ENCODE measurements at regions not wholly inside any gene's neighbourhood (a gene's known extent, or its start where the extent isn't known, plus 50 kb on each side); places are given as distances from the start of the nearest gene placed in this dataset.

GRCh38 chr7:85489498-85489897 lies 302.6 kb upstream of the SEMA3D start:
- H3K36me3 ChIP-seq (ENCODE audit: insufficient read depth, low read length): no peaks in the 10 kb centered on the region
- no peaks in the 10 kb centered on the region for H3K9me3 ChIP-seq (ENCODE audit: low read depth, low read length)
- H3K27ac ChIP-seq: no peak overlapping the region
- no peak overlapping the region for H3K4me3 ChIP-seq
- no peak overlapping the region for H3K9ac ChIP-seq (ENCODE audit: insufficient read length)
- TF ChIP-seq POLR2AphosphoS5 (IDR thresholded peaks at IDR 0.05; ENCODE audit: borderline replicate concordance, low read depth, low read length): no peak
- no peak for TF ChIP-seq EZH2 (IDR thresholded peaks at IDR 0.05)
- no peak for TF ChIP-seq FOXP2 (optimal IDR thresholded peaks at IDR 0.05; ENCODE audit: control extremely low read depth, extremely low read length, insufficient read depth)
- no peak for DNase-seq (ENCODE audit: low read depth, low spot score)

- DNase-seq (ENCODE audit: low read depth, low spot score): no peak
- TF ChIP-seq EZH2 (IDR thresholded peaks at IDR 0.05) (no peak), POLR2AphosphoS5 (IDR thresholded peaks at IDR 0.05; ENCODE audit: borderline replicate concordance, low read depth, low read length) (no peak), FOXP2 (optimal IDR thresholded peaks at IDR 0.05; ENCODE audit: control extremely low read depth, extremely low read length, insufficient read depth) (no peak)
- Histone ChIP-seq H3K36me3 (ENCODE audit: insufficient read depth, low read length) (no peaks in the 10 kb centered on the region), H3K9ac (ENCODE audit: insufficient read length) (no peak overlapping the region), H3K27ac (no peak overlapping the region), H3K9me3 (ENCODE audit: low read depth, low read length) (no peaks in the 10 kb centered on the region), H3K4me3 (no peak overlapping the region)
These were observed 301.6 kb upstream of the SEMA3D start for GRCh38 chr7:85488406-85488805.

- Histone ChIP-seq H3K9ac (ENCODE audit: insufficient read length) (no peak overlapping the region), H3K9me3 (ENCODE audit: low read depth, low read length) (no peaks in the 10 kb centered on the region), H3K36me3 (ENCODE audit: insufficient read depth, low read length) (no peaks in the 10 kb centered on the region), H3K27ac (peak overlapping the region; percentile 69), H3K4me3 (peak overlapping the region; percentile 11; the same call in 1 of the 2 replicates)
- peak; percentile 55 for DNase-seq (ENCODE audit: low read depth, low spot score)
- TF ChIP-seq FOXP2 (optimal IDR thresholded peaks at IDR 0.05; ENCODE audit: control extremely low read depth, extremely low read length, insufficient read depth) (no peak), POLR2AphosphoS5 (IDR thresholded peaks at IDR 0.05; ENCODE audit: borderline replicate concordance, low read depth, low read length) (peak; percentile 21; the same call in 1 of the 2 replicates), EZH2 (IDR thresholded peaks at IDR 0.05) (no peak)
These were observed 296.3 kb upstream of the SEMA3D start for GRCh38 chr7:85483177-85483576.

GRCh38 chr7:85480666-85481065 lies 293.8 kb upstream of the SEMA3D start:
- no peak overlapping the region for H3K27ac ChIP-seq

GRCh38 chr7:85479918-85480643 lies 293.2 kb upstream of the SEMA3D start:
- Histone ChIP-seq H3K9ac (ENCODE audit: insufficient read length) (no peak overlapping the region), H3K36me3 (ENCODE audit: insufficient read depth, low read length) (no peaks in the 10 kb centered on the region), H3K9me3 (ENCODE audit: low read depth, low read length) (no peaks in the 10 kb centered on the region), H3K4me3 (no peak overlapping the region), H3K27ac (no peak overlapping the region)
- no peak for TF ChIP-seq FOXP2 (optimal IDR thresholded peaks at IDR 0.05; ENCODE audit: control extremely low read depth, extremely low read length, insufficient read depth)
- DNase-seq (ENCODE audit: low read depth, low spot score): no peak

More at GRCh38 chr7:85480666-85481065, 293.8 kb upstream of the SEMA3D start:
- no peak for TF ChIP-seq POLR2AphosphoS5 (IDR thresholded peaks at IDR 0.05; ENCODE audit: borderline replicate concordance, low read depth, low read length)
- TF ChIP-seq FOXP2 (optimal IDR thresholded peaks at IDR 0.05; ENCODE audit: control extremely low read depth, extremely low read length, insufficient read depth): no peak
- no peak for TF ChIP-seq EZH2 (IDR thresholded peaks at IDR 0.05)
- Histone ChIP-seq H3K9ac (ENCODE audit: insufficient read length) (no peak overlapping the region), H3K4me3 (no peak overlapping the region), H3K9me3 (ENCODE audit: low read depth, low read length) (no peaks in the 10 kb centered on the region), H3K36me3 (ENCODE audit: insufficient read depth, low read length) (no peaks in the 10 kb centered on the region)
- DNase-seq (ENCODE audit: low read depth, low spot score): no peak

- Histone ChIP-seq H3K27ac (no peak overlapping the region), H3K9ac (ENCODE audit: insufficient read length) (no peak overlapping the region), H3K9me3 (ENCODE audit: low read depth, low read length) (no peaks in the 10 kb centered on the region), H3K4me3 (no peak overlapping the region), H3K36me3 (ENCODE audit: insufficient read depth, low read length) (no peaks in the 10 kb centered on the region)
- no peak for TF ChIP-seq POLR2AphosphoS5 (IDR thresholded peaks at IDR 0.05; ENCODE audit: borderline replicate concordance, low read depth, low read length)
- TF ChIP-seq EZH2 (IDR thresholded peaks at IDR 0.05): no peak
- TF ChIP-seq FOXP2 (optimal IDR thresholded peaks at IDR 0.05; ENCODE audit: control extremely low read depth, extremely low read length, insufficient read depth): no peak
- no peak for DNase-seq (ENCODE audit: low read depth, low spot score)
These were observed 291.7 kb upstream of the SEMA3D start for GRCh38 chr7:85478530-85478929.

- Histone ChIP-seq H3K36me3 (ENCODE audit: insufficient read depth, low read length) (no peaks in the 10 kb centered on the region), H3K4me3 (no peak overlapping the region), H3K27ac (no peak overlapping the region), H3K9me3 (ENCODE audit: low read depth, low read length) (no peaks in the 10 kb centered on the region), H3K9ac (ENCODE audit: insufficient read length) (no peak overlapping the region)
- DNase-seq (ENCODE audit: low read depth, low spot score): no peak
- TF ChIP-seq POLR2AphosphoS5 (IDR thresholded peaks at IDR 0.05; ENCODE audit: borderline replicate concordance, low read depth, low read length) (no peak), FOXP2 (optimal IDR thresholded peaks at IDR 0.05; ENCODE audit: control extremely low read depth, extremely low read length, insufficient read depth) (no peak), EZH2 (IDR thresholded peaks at IDR 0.05) (no peak)
These were observed 288.6 kb upstream of the SEMA3D start for GRCh38 chr7:85475476-85475875.

GRCh38 chr7:85475071-85475470 lies 288.2 kb upstream of the SEMA3D start:
- H3K27ac ChIP-seq: no peak overlapping the region
- DNase-seq (ENCODE audit: low read depth, low spot score): no peak
- H3K36me3 ChIP-seq (ENCODE audit: insufficient read depth, low read length): no peaks in the 10 kb centered on the region
- no peaks in the 10 kb centered on the region for H3K9me3 ChIP-seq (ENCODE audit: low read depth, low read length)
- no peak overlapping the region for H3K9ac ChIP-seq (ENCODE audit: insufficient read length)
- TF ChIP-seq FOXP2 (optimal IDR thresholded peaks at IDR 0.05; ENCODE audit: control extremely low read depth, extremely low read length, insufficient read depth): no peak
- no peak for TF ChIP-seq EZH2 (IDR thresholded peaks at IDR 0.05)
- no peak for TF ChIP-seq POLR2AphosphoS5 (IDR thresholded peaks at IDR 0.05; ENCODE audit: borderline replicate concordance, low read depth, low read length)
- no peak overlapping the region for H3K4me3 ChIP-seq

- Histone ChIP-seq H3K36me3 (ENCODE audit: insufficient read depth, low read length) (no peaks in the 10 kb centered on the region), H3K27ac (no peak overlapping the region), H3K9me3 (ENCODE audit: low read depth, low read length) (no peaks in the 10 kb centered on the region), H3K4me3 (no peak overlapping the region), H3K9ac (ENCODE audit: insufficient read length) (no peak overlapping the region)
- TF ChIP-seq FOXP2 (optimal IDR thresholded peaks at IDR 0.05; ENCODE audit: control extremely low read depth, extremely low read length, insufficient read depth) (no peak), POLR2AphosphoS5 (IDR thresholded peaks at IDR 0.05; ENCODE audit: borderline replicate concordance, low read depth, low read length) (no peak), EZH2 (IDR thresholded peaks at IDR 0.05) (no peak)
- DNase-seq (ENCODE audit: low read depth, low spot score): no peak
These were observed 287.4 kb upstream of the SEMA3D start for GRCh38 chr7:85474234-85474633.

Data from SK-N-MC (cell line).